ENCODE measurements at regions not wholly inside any gene's neighbourhood (a gene's known extent, or its start where the extent isn't known, plus 50 kb on each side); places are given as distances from the start of the nearest gene placed in this dataset.

GRCh38 chr2:15034246-15034645 is 401.7 kb downstream of the LRATD1 start:
- WGBS, 2 donors: 46 to 53% methylated on average over 2 of the region's 2 CpGs
- Histone ChIP-seq H3K27me3 (no peaks in the 10 kb centered on the region), H3K9me3 (no peaks in the 10 kb centered on the region), H3K36me3 (no peaks in the 10 kb centered on the region), H3K27ac (no peak overlapping the region), H3K4me3 (no peak overlapping the region), H3K4me1 (no peaks in the 10 kb centered on the region)
- no peak for ATAC-seq
- no peak for DNase-seq
- intact Hi-C loops (cut with DNase I): no loop called here
- no peak for TF ChIP-seq CTCF (IDR thresholded peaks at IDR 0.05)

GRCh38 chr2:15034860-15035259 is 402.3 kb downstream of the LRATD1 start:
- DNase-seq: no peak
- Histone ChIP-seq H3K27ac (no peak overlapping the region), H3K36me3 (no peaks in the 10 kb centered on the region), H3K4me3 (no peak overlapping the region), H3K27me3 (no peaks in the 10 kb centered on the region), H3K9me3 (no peaks in the 10 kb centered on the region), H3K4me1 (no peaks in the 10 kb centered on the region)
- TF ChIP-seq CTCF (IDR thresholded peaks at IDR 0.05): no peak
- intact Hi-C loops (cut with DNase I): no loop called here
- ATAC-seq: no peak
- WGBS, 2 donors: 70 to 82% methylated on average over 2 of the region's 2 CpGs

GRCh38 chr2:15038366-15039364 is 406.1 kb downstream of the LRATD1 start:
- Histone ChIP-seq H3K36me3 (no peaks in the 10 kb centered on the region), H3K27me3 (no peaks in the 10 kb centered on the region), H3K4me1 (peaks cover 0 to 5% (median 0%) of the 10 kb centered on the region in 9 donors), H3K9me3 (no peaks in the 10 kb centered on the region), H3K27ac (no peak overlapping the region), H3K4me3 (no peak overlapping the region)
- ATAC-seq (no peak), DNase-seq (no peak)
- WGBS, 2 donors: 58 to 66% methylated on average over 15 of the region's 15 CpGs
- intact Hi-C loops (cut with DNase I): no loop called here
- no peak for TF ChIP-seq CTCF (IDR thresholded peaks at IDR 0.05)

GRCh38 chr2:15040429-15041084 is 408.0 kb downstream of the LRATD1 start:
- no peak for TF ChIP-seq CTCF (IDR thresholded peaks at IDR 0.05)
- H3K27me3 ChIP-seq: no peaks in the 10 kb centered on the region
- H3K36me3 ChIP-seq: no peaks in the 10 kb centered on the region
- WGBS, 2 donors: 80 to 82% methylated on average over 8 of the region's 8 CpGs
- intact Hi-C loops (cut with DNase I): no loop called here
- H3K4me3 ChIP-seq: no peak overlapping the region
- ATAC-seq (no peak), DNase-seq (no peak)
- no peaks in the 10 kb centered on the region for H3K9me3 ChIP-seq
- H3K27ac ChIP-seq: no peak overlapping the region
- H3K4me1 ChIP-seq: peaks cover 0 to 5% (median 0%) of the 10 kb centered on the region in 9 donors
